Naive thymus-derived CD4-positive, alpha-beta T cell (primary cell): ENCODE measurements at regions not wholly inside any gene's neighbourhood (a gene's known extent, or its start where the extent isn't known, plus 50 kb on each side); places are given as distances from the start of the nearest gene placed in this dataset.

Experiments used
- ATAC-seq: fragments of 150-1000 bp; cut with Tn5 transposase; 2 replicates; pipeline ENCODE4 v1.10.0; 2021; ENCODE audit warnings: mild to moderate bottlenecking, moderate library complexity
- CTCF ChIA-PET: fragments of 350-600 bp; sonication (Branson Sonifier 250); formaldehyde crosslinking; loops from one replicate; lab custom pipeline; 2021; ENCODE audit warnings: antibody characterized with exemption; lab: Charles Lee
- POLR2A ChIA-PET: fragments of 350-600 bp; sonication (Branson Sonifier 250); formaldehyde crosslinking; loops from one replicate; lab custom pipeline; 2021; ENCODE audit warnings: antibody characterized with exemption, inconsistent platforms; lab: Charles Lee
- DNase-seq, 9 donors: peaks; one replicate each; pipeline versions ENCODE4 v3.0.0 to v3.0.0-alpha.2; 2020 to 2022; ENCODE audit warnings: mixed read lengths in 1 of 9
- H3K27ac ChIP-seq: one replicate; pipeline ENCODE4 v1.7.0; 2013; ENCODE audit warnings: mild to moderate bottlenecking, low read depth, low read length, moderate library complexity
- H3K27me3 ChIP-seq, 2 donors: one replicate each; pipeline ENCODE4 v1.7.0; 2013; ENCODE audit warnings: low read length in 2 of 2, mild to moderate bottlenecking in 2 of 2, moderate library complexity in 2 of 2; ENCODE audit not compliant: control insufficient read depth in 2 of 2, insufficient read depth in 2 of 2
- H3K36me3 ChIP-seq, 3 experiments: 1 replicate in 2 of 3; 2 replicates in 1 of 3; pipeline ENCODE4 v1.7.0; 2013; ENCODE audit warnings: low read length in 3 of 3, mild to moderate bottlenecking in 3 of 3, moderate library complexity in 1 of 3; ENCODE audit not compliant: insufficient read depth in 3 of 3, control insufficient read depth in 2 of 3
- H3K4me1 ChIP-seq, 2 donors: one replicate each; pipeline ENCODE4 v1.7.0; 2013; ENCODE audit warnings: low read length in 2 of 2, mild to moderate bottlenecking in 2 of 2, moderate library complexity in 1 of 2; ENCODE audit not compliant: control insufficient read depth in 2 of 2, insufficient read depth in 2 of 2
- H3K4me3 ChIP-seq: 2 replicates; pipeline ENCODE4 v1.7.0; 2013; ENCODE audit warnings: mild to moderate bottlenecking, low read length
- H3K9me3 ChIP-seq, 3 experiments: 1 replicate in 2 of 3; 2 replicates in 1 of 3; pipeline ENCODE4 v1.7.0; 2013; ENCODE audit warnings: low read length in 3 of 3; ENCODE audit not compliant: control insufficient read depth in 2 of 3
- H3K27ac Mint-ChIP-seq, 9 donors: one replicate each; pipeline ENCODE4 v1.8.0; 2020 to 2022; ENCODE audit warnings: mixed read lengths in 9 of 9, mild to moderate bottlenecking in 8 of 9, moderate library complexity in 5 of 9, inconsistent platforms in 2 of 9
- H3K27me3 Mint-ChIP-seq, 5 donors: one replicate each; pipeline ENCODE4 v1.8.0; 2021 to 2022; ENCODE audit warnings: mixed read lengths in 5 of 5, mild to moderate bottlenecking in 1 of 5
- H3K36me3 Mint-ChIP-seq, 5 donors: one replicate each; pipeline ENCODE4 v1.8.0; 2020 to 2022; ENCODE audit warnings: mixed read lengths in 5 of 5, mild to moderate bottlenecking in 3 of 5, inconsistent platforms in 1 of 5
- H3K4me1 Mint-ChIP-seq, 7 donors: one replicate each; pipeline ENCODE4 v1.8.0; 2020 to 2022; ENCODE audit warnings: mixed read lengths in 7 of 7, mild to moderate bottlenecking in 3 of 7, inconsistent platforms in 1 of 7
- H3K4me3 Mint-ChIP-seq, 10 donors: one replicate each; pipeline ENCODE4 v1.8.0; 2020 to 2022; ENCODE audit warnings: mild to moderate bottlenecking in 10 of 10, mixed read lengths in 10 of 10, moderate library complexity in 6 of 10, inconsistent platforms in 2 of 10
- H3K9me3 Mint-ChIP-seq, 11 donors: one replicate each; pipeline ENCODE4 v1.8.0; 2020 to 2022; ENCODE audit warnings: mixed read lengths in 11 of 11, mild to moderate bottlenecking in 4 of 11, inconsistent platforms in 1 of 11, moderate library complexity in 1 of 11
- intact Hi-C, 2 donors: fragments of 100-400 bp; cut with micrococcal nuclease; formaldehyde crosslinking; loops; one replicate each; pipeline ENCODE4 v1.15.1; 2023

GRCh38 chr11:79768343-79768742 is 327.5 kb upstream of the TENM4 start:
- ChIA-PET CTCF (no interaction called here), POLR2A (no interaction called here)
- no peaks in the 10 kb centered on the region for H3K4me1 Mint-ChIP-seq
- no peaks in the 10 kb centered on the region for H3K9me3 ChIP-seq
- intact Hi-C loops, result no loop called here
- no peaks in the 10 kb centered on the region for H3K36me3 ChIP-seq
- H3K4me3 ChIP-seq, result no peak overlapping the region
- peaks cover 0 to 23% (median 5%) of the 10 kb centered on the region in 11 donors for H3K9me3 Mint-ChIP-seq
- H3K27ac ChIP-seq, result no peak overlapping the region
- H3K4me1 ChIP-seq, result no peaks in the 10 kb centered on the region
- H3K27me3 Mint-ChIP-seq, result no peaks in the 10 kb centered on the region
- H3K36me3 Mint-ChIP-seq, result no peaks in the 10 kb centered on the region
- no peak for DNase-seq
- H3K27ac Mint-ChIP-seq, result no peak overlapping the region
- no peaks in the 10 kb centered on the region for H3K27me3 ChIP-seq
- no peak overlapping the region for H3K4me3 Mint-ChIP-seq
- ATAC-seq, result no peak

GRCh38 chr11:79762279-79762921 is 321.6 kb upstream of the TENM4 start:
- no peak overlapping the region for H3K27ac Mint-ChIP-seq
- Histone ChIP-seq H3K36me3 (no peaks in the 10 kb centered on the region), H3K4me1 (no peaks in the 10 kb centered on the region), H3K9me3 (no peaks in the 10 kb centered on the region), H3K27me3 (no peaks in the 10 kb centered on the region), H3K4me3 (no peak overlapping the region), H3K27ac (no peak overlapping the region)
- ChIA-PET CTCF (no interaction called here), POLR2A (no interaction called here)
- no peak overlapping the region for H3K4me3 Mint-ChIP-seq
- H3K9me3 Mint-ChIP-seq, result peaks cover 0 to 28% (median 4%) of the 10 kb centered on the region in 11 donors
- H3K27me3 Mint-ChIP-seq, result no peaks in the 10 kb centered on the region
- intact Hi-C loops, result no loop called here
- DNase-seq (no peak), ATAC-seq (no peak)
- no peaks in the 10 kb centered on the region for H3K4me1 Mint-ChIP-seq
- H3K36me3 Mint-ChIP-seq, result no peaks in the 10 kb centered on the region

DNA sequence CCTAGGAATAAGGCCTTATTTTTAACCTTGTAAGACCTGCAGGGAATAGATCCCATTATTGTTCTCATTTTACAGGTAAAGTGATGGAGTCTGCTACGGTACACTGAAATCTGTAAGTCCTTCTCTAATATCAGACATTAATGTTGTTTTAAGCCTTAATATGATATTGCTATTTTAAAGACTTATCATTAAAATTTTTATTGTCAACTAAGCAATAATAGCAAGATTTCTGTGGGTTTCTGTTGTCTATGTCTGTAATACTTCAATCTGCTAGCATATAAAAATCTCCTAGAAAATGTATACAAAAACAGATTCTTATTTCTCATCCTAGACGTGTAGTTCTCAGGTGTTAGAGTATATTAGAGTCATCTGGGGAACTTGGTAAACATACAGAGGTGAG is 317.5 kb upstream of the TENM4 start:
- Mint-ChIP-seq H3K27me3 (no peaks in the 10 kb centered on the region), H3K4me3 (no peak overlapping the region), H3K27ac (no peak overlapping the region), H3K4me1 (no peaks in the 10 kb centered on the region), H3K9me3 (peaks cover 0 to 22% (median 3%) of the 10 kb centered on the region in 11 donors), H3K36me3 (no peaks in the 10 kb centered on the region)
- ChIA-PET POLR2A (no interaction called here), CTCF (no interaction called here)
- Histone ChIP-seq H3K36me3 (no peaks in the 10 kb centered on the region), H3K27ac (no peak overlapping the region), H3K4me1 (no peaks in the 10 kb centered on the region), H3K27me3 (no peaks in the 10 kb centered on the region), H3K4me3 (no peak overlapping the region), H3K9me3 (no peaks in the 10 kb centered on the region)
- intact Hi-C loops, result no loop called here
- no peak for DNase-seq
- no peak for ATAC-seq

DNA sequence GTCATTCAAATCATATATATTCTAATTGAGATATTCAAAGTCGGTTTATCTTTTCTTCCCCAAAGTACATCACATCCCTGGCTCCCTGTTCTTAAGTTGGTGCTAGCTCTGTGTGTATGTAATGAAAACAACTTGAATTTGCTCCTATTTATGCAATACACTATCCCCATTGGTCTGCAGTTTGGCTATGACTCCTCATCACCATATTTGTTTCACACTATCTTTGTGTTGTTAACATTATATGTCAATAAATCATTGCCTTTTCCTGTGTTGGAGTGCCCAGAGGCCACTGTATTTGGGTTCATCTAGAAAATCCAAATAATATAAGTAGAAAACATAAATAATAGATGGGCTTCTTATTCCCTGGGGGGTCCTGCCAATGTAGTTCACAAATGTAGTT is 306.6 kb upstream of the TENM4 start:
- Mint-ChIP-seq H3K9me3 (peaks cover 0 to 30% (median 4%) of the 10 kb centered on the region in 11 donors), H3K27me3 (no peaks in the 10 kb centered on the region), H3K4me3 (no peak overlapping the region), H3K27ac (no peak overlapping the region), H3K36me3 (no peaks in the 10 kb centered on the region), H3K4me1 (no peaks in the 10 kb centered on the region)
- CTCF ChIA-PET, result no interaction called here
- intact Hi-C loops, result no loop called here
- Histone ChIP-seq H3K4me3 (no peak overlapping the region), H3K9me3 (no peaks in the 10 kb centered on the region), H3K27me3 (no peaks in the 10 kb centered on the region), H3K4me1 (no peaks in the 10 kb centered on the region), H3K27ac (no peak overlapping the region), H3K36me3 (no peaks in the 10 kb centered on the region)
- no peak for ATAC-seq
- DNase-seq, result no peak
- POLR2A ChIA-PET, result no interaction called here

DNA sequence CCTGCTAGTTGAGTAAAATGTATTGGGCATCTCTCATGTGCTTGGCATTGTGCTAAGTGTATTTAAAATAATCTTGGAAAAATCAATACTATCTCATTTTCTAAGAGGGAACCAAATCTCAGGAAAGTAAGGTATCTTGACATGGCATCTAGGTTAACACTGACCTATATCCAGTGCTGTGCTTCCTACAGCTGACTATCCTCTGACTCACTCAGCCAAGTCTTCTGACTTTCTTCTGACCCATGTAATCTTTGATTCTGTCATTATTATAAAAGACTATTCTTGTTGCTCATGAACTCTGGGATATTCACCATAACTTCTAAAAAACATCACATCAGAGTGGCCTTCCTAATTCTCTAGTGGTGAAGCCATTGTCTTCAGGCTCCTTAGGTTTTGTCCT is 304.1 kb upstream of the TENM4 start:
- H3K4me3 ChIP-seq, result no peak overlapping the region
- no peaks in the 10 kb centered on the region for H3K9me3 ChIP-seq
- no peak for ATAC-seq
- Mint-ChIP-seq H3K9me3 (peaks cover 0 to 30% (median 5%) of the 10 kb centered on the region in 11 donors), H3K27me3 (no peaks in the 10 kb centered on the region), H3K4me1 (no peaks in the 10 kb centered on the region), H3K4me3 (no peak overlapping the region), H3K36me3 (no peaks in the 10 kb centered on the region), H3K27ac (no peak overlapping the region)
- ChIA-PET POLR2A (no interaction called here), CTCF (no interaction called here)
- H3K36me3 ChIP-seq, result no peaks in the 10 kb centered on the region
- no peaks in the 10 kb centered on the region for H3K4me1 ChIP-seq
- DNase-seq, result no peak
- no peak overlapping the region for H3K27ac ChIP-seq
- H3K27me3 ChIP-seq, result no peaks in the 10 kb centered on the region
- intact Hi-C loops, result no loop called here

DNA sequence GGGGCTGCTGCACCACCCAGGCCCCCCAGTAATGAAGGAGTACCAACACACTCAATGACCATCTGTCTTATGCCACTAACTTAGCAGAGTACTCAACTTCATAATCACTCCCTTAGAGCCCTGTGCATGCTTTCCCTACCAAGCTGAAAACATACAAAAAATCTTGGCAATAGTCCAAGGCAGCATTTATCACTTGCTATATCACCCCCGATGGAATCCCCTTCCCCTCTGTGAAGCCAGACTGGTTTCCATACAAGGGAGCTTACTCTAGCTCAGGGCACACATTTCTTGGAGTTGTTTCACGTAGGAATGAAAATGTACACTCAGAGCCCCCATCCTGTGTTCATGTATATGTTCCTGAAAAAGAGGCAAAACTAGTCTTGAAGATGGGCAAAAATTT is 301.3 kb upstream of the TENM4 start:
- Histone ChIP-seq H3K27ac (no peak overlapping the region), H3K36me3 (no peaks in the 10 kb centered on the region), H3K27me3 (no peaks in the 10 kb centered on the region), H3K4me3 (no peak overlapping the region), H3K9me3 (peaks cover 0 to 3% (median 0%) of the 10 kb centered on the region in 3 experiments), H3K4me1 (no peaks in the 10 kb centered on the region)
- DNase-seq (no peak), ATAC-seq (no peak)
- ChIA-PET CTCF (no interaction called here), POLR2A (no interaction called here)
- Mint-ChIP-seq H3K4me3 (no peak overlapping the region), H3K9me3 (peaks cover 0 to 18% (median 8%) of the 10 kb centered on the region in 11 donors), H3K27me3 (no peaks in the 10 kb centered on the region), H3K4me1 (no peaks in the 10 kb centered on the region), H3K27ac (no peak overlapping the region), H3K36me3 (no peaks in the 10 kb centered on the region)
- intact Hi-C loops, result no loop called here

DNA sequence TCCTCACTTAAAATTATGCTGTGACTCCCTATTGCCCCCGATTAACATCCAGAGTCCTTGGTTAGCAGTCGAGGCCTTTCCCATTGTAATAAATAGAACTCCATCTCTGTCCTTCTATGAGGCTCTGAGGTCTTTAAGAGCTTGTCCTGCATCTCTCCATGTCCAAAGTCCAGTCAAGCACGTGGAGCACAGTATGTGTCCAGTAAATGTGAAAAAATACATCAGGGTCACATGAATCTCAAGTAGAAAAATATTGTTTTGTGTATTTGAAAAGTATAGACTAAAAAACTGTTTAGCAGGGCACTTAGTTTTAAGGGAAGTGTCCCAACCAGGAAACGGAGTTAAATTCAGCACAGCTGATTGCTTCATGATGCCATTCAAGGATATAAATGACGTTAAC is 298.8 kb upstream of the TENM4 start:
- intact Hi-C loops, result no loop called here
- Histone ChIP-seq H3K4me1 (no peaks in the 10 kb centered on the region), H3K27ac (no peak overlapping the region), H3K27me3 (no peaks in the 10 kb centered on the region), H3K9me3 (peaks cover 0 to 3% (median 0%) of the 10 kb centered on the region in 3 experiments), H3K4me3 (no peak overlapping the region), H3K36me3 (no peaks in the 10 kb centered on the region)
- Mint-ChIP-seq H3K27me3 (no peaks in the 10 kb centered on the region), H3K9me3 (peaks cover 0 to 17% (median 8%) of the 10 kb centered on the region in 11 donors), H3K27ac (no peak overlapping the region), H3K36me3 (no peaks in the 10 kb centered on the region), H3K4me3 (no peak overlapping the region), H3K4me1 (no peaks in the 10 kb centered on the region)
- no peak for DNase-seq
- POLR2A ChIA-PET, result no interaction called here
- CTCF ChIA-PET, result no interaction called here
- ATAC-seq, result no peak
